SK-N-SH (cell line): ENCODE measurements at regions not wholly inside any gene's neighbourhood (a gene's known extent, or its start where the extent isn't known, plus 50 kb on each side); places are given as distances from the start of the nearest gene placed in this dataset.

Experiments used
- CTCF ChIA-PET: fragments of 300-600, 350-600 bp; formaldehyde crosslinking; extraction: SDS; loops from one replicate; lab custom pipeline; 2021; lab: Yijun Ruan, JAX
- POLR2A ChIA-PET: fragments of 350-600 bp; sonication (Branson Sonifier 250); formaldehyde crosslinking; extraction: SDS; loops from one replicate; lab custom pipeline; 2020; ENCODE audit warnings: antibody characterized with exemption, inconsistent platforms; lab: Yijun Ruan, JAX
- DNase-seq: peaks from one replicate; pipeline ENCODE4 v3.0.0; 2012
- H2AFZ ChIP-seq: fragments of 200-600 bp; sonication (generic); 2 replicates; pipeline ENCODE4 v1.8.1; 2016; ENCODE audit warnings: antibody characterized with exemption, mild to moderate bottlenecking, low read depth
- H3F3A ChIP-seq: fragments of 200-600 bp; sonication (generic); replicated peaks from 2 replicates; pipeline ENCODE3; 2016; ENCODE audit warnings: antibody characterized with exemption, mild to moderate bottlenecking; ENCODE audit not compliant: insufficient read depth
- H3K27ac ChIP-seq, 2 experiments: fragments of 200-500 bp in 1 of 2; fragments of 200-600 bp in 1 of 2; sonication (Bioruptor generic) in 1 of 2; sonication (generic), shearing (Covaris generic) in 1 of 2; 2 replicates each; pipeline versions ENCODE4 v1.5.1 to v1.6.1; 2014 to 2016; ENCODE audit warnings: low read depth in 2 of 2, inconsistent platforms in 1 of 2, low read length in 1 of 2, mild to moderate bottlenecking in 1 of 2, mixed read lengths in 1 of 2
- H3K27me3 ChIP-seq: fragments of 200-600 bp; sonication (generic), shearing (Covaris generic); 2 replicates; pipeline ENCODE4 v1.6.1; 2016; ENCODE audit warnings: mixed run types; ENCODE audit not compliant: insufficient read depth
- H3K36me3 ChIP-seq, 2 experiments: fragments of 200-500 bp in 1 of 2; fragments of 200-600 bp in 1 of 2; sonication (Bioruptor generic) in 1 of 2; sonication (generic) in 1 of 2; replicated peaks in 1 of 2; 2 replicates each; pipeline versions ENCODE3 to v1.5.1; 2014 to 2016; ENCODE audit warnings: low read length in 1 of 2, mild to moderate bottlenecking in 1 of 2; ENCODE audit not compliant: insufficient read depth in 2 of 2, control insufficient read depth in 1 of 2
- H3K4me1 ChIP-seq, 2 experiments: fragments of 200-500 bp in 1 of 2; fragments of 200-600 bp in 1 of 2; sonication (Bioruptor generic) in 1 of 2; sonication (generic), shearing (Covaris generic) in 1 of 2; 2 replicates each; pipeline versions ENCODE4 v1.5.1 to v1.6.1; 2014 to 2016; ENCODE audit warnings: low read depth in 1 of 2, low read length in 1 of 2, mixed run types in 1 of 2; ENCODE audit not compliant: insufficient read depth in 2 of 2, control insufficient read depth in 1 of 2
- H3K4me2 ChIP-seq: fragments of 200-600 bp; sonication (generic), shearing (Covaris generic); 2 replicates; pipeline ENCODE4 v1.6.1; 2017; ENCODE audit warnings: mixed run types
- H3K4me3 ChIP-seq, 2 experiments: fragments of 200-500 bp in 1 of 2; fragments of 200-600 bp in 1 of 2; sonication (Bioruptor generic) in 1 of 2; sonication (generic), shearing (Covaris generic) in 1 of 2; 2 replicates each; pipeline versions ENCODE4 v1.5.1 to v1.8.1; 2014 to 2016; ENCODE audit warnings: low read depth in 2 of 2, inconsistent platforms in 1 of 2, low read length in 1 of 2, mild to moderate bottlenecking in 1 of 2, mixed read lengths in 1 of 2, moderate library complexity in 1 of 2
- H3K79me2 ChIP-seq: fragments of 200-600 bp; sonication (generic); 2 replicates; pipeline ENCODE4 v1.8.1; 2017; ENCODE audit warnings: mild to moderate bottlenecking; ENCODE audit not compliant: insufficient read depth
- H3K9ac ChIP-seq: fragments of 200-600 bp; sonication (generic); 2 replicates; pipeline ENCODE4 v1.6.1; 2017; ENCODE audit warnings: mixed run types
- H3K9me2 ChIP-seq: fragments of 200-600 bp; sonication (generic); 2 replicates; pipeline ENCODE4 v1.6.1; 2017; ENCODE audit warnings: mixed run types
- H3K9me3 ChIP-seq: fragments of 200-600 bp; sonication (generic); 2 replicates; pipeline ENCODE4 v1.6.1; 2017; ENCODE audit warnings: mixed run types, mild to moderate bottlenecking, moderate library complexity
- H4K20me1 ChIP-seq: fragments of 200-600 bp; sonication (generic); 2 replicates; pipeline ENCODE4 v1.6.1; 2017; ENCODE audit warnings: mild to moderate bottlenecking, mixed run types; ENCODE audit not compliant: insufficient read depth
- CHD2 ChIP-seq: fragments of 150-350 bp; IDR thresholded peaks from 2 replicates; pipeline ENCODE4 v1.6.1; 2018; ENCODE audit warnings: low read length; ENCODE audit not compliant: partially characterized antibody
- EZH2phosphoT487 ChIP-seq: fragments of 200-600 bp; sonication (generic); IDR thresholded peaks from 2 replicates; pipeline ENCODE4 v1.6.1; 2017; ENCODE audit warnings: low read depth, mixed run types, mild to moderate bottlenecking, antibody characterized with exemption, moderate library complexity, borderline replicate concordance
- FOSL2 ChIP-seq: IDR thresholded peaks from 2 replicates; pipeline ENCODE4 v1.4.0; 2012; ENCODE audit warnings: low read depth, mild to moderate bottlenecking, moderate library complexity, borderline replicate concordance
- FOXM1 ChIP-seq: IDR thresholded peaks from 2 replicates; pipeline ENCODE4 v1.4.0; 2012; ENCODE audit warnings: low read depth, mild to moderate bottlenecking
- JUND ChIP-seq: IDR thresholded peaks from 2 replicates; pipeline ENCODE4 v1.4.0; 2012
- NFIC ChIP-seq: IDR thresholded peaks from 2 replicates; pipeline ENCODE4 v1.4.0; 2012; ENCODE audit warnings: borderline replicate concordance
- POLR2AphosphoS5 ChIP-seq: IDR thresholded peaks from 2 replicates; pipeline ENCODE4 v1.6.1; 2012; ENCODE audit warnings: low read depth, low read length
- RAD21 ChIP-seq: IDR thresholded peaks from 2 replicates; pipeline ENCODE4 v1.6.1; 2012; ENCODE audit warnings: mild to moderate bottlenecking, low read length
- USF2 ChIP-seq: fragments of 150-350 bp; IDR thresholded peaks from 2 replicates; pipeline ENCODE4 v1.6.1; 2017; ENCODE audit warnings: antibody characterized with exemption, low read length, low read depth, borderline replicate concordance
- YY1 ChIP-seq: IDR thresholded peaks from 2 replicates; pipeline ENCODE4 v1.4.0; 2012; ENCODE audit warnings: low read depth, mild to moderate bottlenecking
- WGBS: methylation state at CpG from one replicate; pipeline ENCODE4 v1.1.6; 2017; ENCODE audit warnings: low lambda C conversion rate; 5-methylcytosine and 5-hydroxymethylcytosine counted together
- TF ChIP-seq, protein P1 (sequence below): fragments of 200-600 bp; sonication (generic); IDR thresholded peaks from 2 replicates; pipeline ENCODE4 v1.6.1; 2017; ENCODE audit warnings: antibody characterized with exemption, mild to moderate bottlenecking, moderate library complexity
- TF ChIP-seq, protein P2 (sequence below): IDR thresholded peaks from 2 replicates; pipeline ENCODE4 v1.6.1; 2012; ENCODE audit warnings: mild to moderate bottlenecking, low read depth, low read length, moderate library complexity
- TF ChIP-seq, protein P3 (sequence below): IDR thresholded peaks from 2 replicates; pipeline ENCODE4 v1.4.0; 2012; ENCODE audit warnings: low read depth, borderline replicate concordance

DNA sequence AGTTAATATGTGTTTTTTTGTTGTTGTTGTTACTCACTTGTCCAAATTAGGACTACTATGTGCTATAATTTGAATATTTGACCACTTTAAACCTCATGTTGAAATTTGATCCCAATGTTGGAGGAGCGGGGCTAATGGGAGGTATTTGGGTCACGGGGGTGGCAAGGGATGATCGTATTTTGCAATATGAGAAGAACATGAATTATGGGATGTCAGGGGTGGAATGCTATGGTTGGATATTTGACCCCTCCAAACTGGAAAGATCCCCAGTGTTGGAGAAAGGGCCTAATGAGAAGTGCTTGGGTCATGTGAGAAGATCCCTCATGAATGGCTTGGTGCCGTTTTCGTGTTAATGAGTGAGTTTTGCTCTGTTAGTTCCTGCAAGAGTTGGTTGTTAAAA is 119.8 kb downstream of the NUDT12 start:
- Histone ChIP-seq H3K79me2 (no peaks in the 10 kb centered on the region), H3K4me2 (no peak overlapping the region), H3K4me1 (peaks cover 8 to 16% of the 10 kb centered on the region in 2 experiments; a peak in 3 of 4 replicates), H3K9me2 (no peaks in the 10 kb centered on the region), H3K9me3 (no peaks in the 10 kb centered on the region; the same call in 1 of the 2 replicates), H3K27ac (no peak overlapping the region), H3K4me3 (no peak overlapping the region), H3K27me3 (no peaks in the 10 kb centered on the region), H4K20me1 (no peaks in the 10 kb centered on the region), H3F3A (peaks cover 17% of the 10 kb centered on the region), H2AFZ (no peak overlapping the region), H3K9ac (no peak overlapping the region), H3K36me3 (no peaks in the 10 kb centered on the region)
- no peak for TF ChIP-seq YY1
- TF ChIP-seq NFIC: no peak
- no peak for TF ChIP-seq JUND
- no peak for TF ChIP-seq CHD2
- ChIA-PET POLR2A (no interaction called here), CTCF (no interaction called here)
- 84% methylated on average over 5 of the region's 5 CpGs for WGBS
- DNase-seq: no peak

DNA sequence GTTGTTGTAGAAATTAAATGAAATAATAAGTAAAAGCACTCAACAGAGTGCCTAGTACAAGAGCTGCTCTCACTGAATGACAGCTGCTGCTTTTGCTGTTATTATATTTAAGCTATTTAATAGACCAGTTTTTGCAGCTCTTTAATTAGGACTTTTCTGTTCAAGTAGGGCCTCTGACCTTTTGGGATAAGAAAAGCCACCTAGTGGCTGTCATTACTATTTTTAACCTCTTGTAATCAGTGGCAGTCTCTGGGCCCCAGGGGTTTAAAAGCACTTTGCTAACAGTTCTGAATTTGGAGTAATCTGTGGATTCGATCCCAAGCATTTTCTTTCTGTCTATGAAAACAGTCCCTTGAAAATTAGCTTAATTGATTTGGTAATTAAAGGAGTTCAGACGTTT is 121.1 kb downstream of the NUDT12 start:
- ChIA-PET POLR2A (no interaction called here), CTCF (interaction anchor here (0.9 to 1.6 kb wide), 3 partner anchors 14 to 83 kb away, joined by 3 to 6 read pairs (median 4); no protein-coding TSS in a partner anchor)
- no peak for DNase-seq
- H3K9ac ChIP-seq: no peak overlapping the region
- H3K27ac ChIP-seq: no peak overlapping the region
- peaks cover 17% of the 10 kb centered on the region for H3F3A ChIP-seq
- H3K9me3 ChIP-seq: no peaks in the 10 kb centered on the region; the same call in 1 of the 2 replicates
- no peak overlapping the region for H2AFZ ChIP-seq
- no peaks in the 10 kb centered on the region for H3K9me2 ChIP-seq
- WGBS: 58% methylated on average over 2 of the region's 2 CpGs
- H3K4me2 ChIP-seq: no peak overlapping the region
- H3K4me3 ChIP-seq: no peak overlapping the region
- H3K36me3 ChIP-seq: no peaks in the 10 kb centered on the region
- TF ChIP-seq, protein P1, sequence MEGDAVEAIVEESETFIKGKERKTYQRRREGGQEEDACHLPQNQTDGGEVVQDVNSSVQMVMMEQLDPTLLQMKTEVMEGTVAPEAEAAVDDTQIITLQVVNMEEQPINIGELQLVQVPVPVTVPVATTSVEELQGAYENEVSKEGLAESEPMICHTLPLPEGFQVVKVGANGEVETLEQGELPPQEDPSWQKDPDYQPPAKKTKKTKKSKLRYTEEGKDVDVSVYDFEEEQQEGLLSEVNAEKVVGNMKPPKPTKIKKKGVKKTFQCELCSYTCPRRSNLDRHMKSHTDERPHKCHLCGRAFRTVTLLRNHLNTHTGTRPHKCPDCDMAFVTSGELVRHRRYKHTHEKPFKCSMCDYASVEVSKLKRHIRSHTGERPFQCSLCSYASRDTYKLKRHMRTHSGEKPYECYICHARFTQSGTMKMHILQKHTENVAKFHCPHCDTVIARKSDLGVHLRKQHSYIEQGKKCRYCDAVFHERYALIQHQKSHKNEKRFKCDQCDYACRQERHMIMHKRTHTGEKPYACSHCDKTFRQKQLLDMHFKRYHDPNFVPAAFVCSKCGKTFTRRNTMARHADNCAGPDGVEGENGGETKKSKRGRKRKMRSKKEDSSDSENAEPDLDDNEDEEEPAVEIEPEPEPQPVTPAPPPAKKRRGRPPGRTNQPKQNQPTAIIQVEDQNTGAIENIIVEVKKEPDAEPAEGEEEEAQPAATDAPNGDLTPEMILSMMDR: peak; percentile 37
- TF ChIP-seq FOSL2 (no peak), EZH2phosphoT487 (no peak), USF2 (no peak)
- no peaks in the 10 kb centered on the region for H3K27me3 ChIP-seq
- peaks cover 8 to 9% of the 10 kb centered on the region in 2 experiments; a peak in 3 of 4 replicates for H3K4me1 ChIP-seq
- no peaks in the 10 kb centered on the region for H4K20me1 ChIP-seq
- no peaks in the 10 kb centered on the region for H3K79me2 ChIP-seq

DNA sequence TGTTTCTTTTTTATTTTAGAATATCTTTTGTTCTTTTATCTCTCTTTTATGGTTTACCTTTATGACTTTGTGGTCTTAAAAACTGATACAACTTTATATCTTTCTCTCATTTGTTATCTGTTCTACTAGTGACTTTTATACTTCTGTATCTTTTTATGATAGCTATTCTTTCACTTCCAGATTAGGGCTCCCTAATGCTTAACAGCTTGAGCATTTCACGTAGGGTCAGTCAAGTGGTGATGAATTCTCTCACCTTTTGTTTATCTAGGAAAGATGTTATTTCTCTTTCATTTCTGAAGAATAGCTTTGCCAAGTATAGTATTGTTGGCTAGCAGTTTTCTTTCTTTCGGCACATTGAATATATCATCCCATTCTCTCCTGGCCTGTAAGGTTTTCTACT is 123.6 kb downstream of the NUDT12 start:
- no peaks in the 10 kb centered on the region for H3K36me3 ChIP-seq
- no peaks in the 10 kb centered on the region for H3K9me2 ChIP-seq
- 91% methylated on average over 2 of the region's 2 CpGs for WGBS
- H3K79me2 ChIP-seq: no peaks in the 10 kb centered on the region
- no peak for DNase-seq
- H3K27ac ChIP-seq: no peak overlapping the region
- POLR2A ChIA-PET: no interaction called here
- H3K4me2 ChIP-seq: no peak overlapping the region
- CTCF ChIA-PET: interaction anchor here (0.6 to 1.4 kb wide), 2 partner anchors 8 to 160 kb away, joined by 3 read pairs; no protein-coding TSS in a partner anchor
- no peaks in the 10 kb centered on the region; the same call in 1 of the 2 replicates for H3K9me3 ChIP-seq
- H4K20me1 ChIP-seq: no peaks in the 10 kb centered on the region
- H3K27me3 ChIP-seq: no peaks in the 10 kb centered on the region
- H3K9ac ChIP-seq: no peak overlapping the region
- peaks cover 8% of the 10 kb centered on the region for H3F3A ChIP-seq
- H3K4me1 ChIP-seq: peaks cover 2% of the 10 kb centered on the region in 2 experiments; a peak in 3 of 4 replicates
- no peak overlapping the region for H2AFZ ChIP-seq
- H3K4me3 ChIP-seq: no peak overlapping the region
- TF ChIP-seq YY1: no peak
- TF ChIP-seq, protein P2, sequence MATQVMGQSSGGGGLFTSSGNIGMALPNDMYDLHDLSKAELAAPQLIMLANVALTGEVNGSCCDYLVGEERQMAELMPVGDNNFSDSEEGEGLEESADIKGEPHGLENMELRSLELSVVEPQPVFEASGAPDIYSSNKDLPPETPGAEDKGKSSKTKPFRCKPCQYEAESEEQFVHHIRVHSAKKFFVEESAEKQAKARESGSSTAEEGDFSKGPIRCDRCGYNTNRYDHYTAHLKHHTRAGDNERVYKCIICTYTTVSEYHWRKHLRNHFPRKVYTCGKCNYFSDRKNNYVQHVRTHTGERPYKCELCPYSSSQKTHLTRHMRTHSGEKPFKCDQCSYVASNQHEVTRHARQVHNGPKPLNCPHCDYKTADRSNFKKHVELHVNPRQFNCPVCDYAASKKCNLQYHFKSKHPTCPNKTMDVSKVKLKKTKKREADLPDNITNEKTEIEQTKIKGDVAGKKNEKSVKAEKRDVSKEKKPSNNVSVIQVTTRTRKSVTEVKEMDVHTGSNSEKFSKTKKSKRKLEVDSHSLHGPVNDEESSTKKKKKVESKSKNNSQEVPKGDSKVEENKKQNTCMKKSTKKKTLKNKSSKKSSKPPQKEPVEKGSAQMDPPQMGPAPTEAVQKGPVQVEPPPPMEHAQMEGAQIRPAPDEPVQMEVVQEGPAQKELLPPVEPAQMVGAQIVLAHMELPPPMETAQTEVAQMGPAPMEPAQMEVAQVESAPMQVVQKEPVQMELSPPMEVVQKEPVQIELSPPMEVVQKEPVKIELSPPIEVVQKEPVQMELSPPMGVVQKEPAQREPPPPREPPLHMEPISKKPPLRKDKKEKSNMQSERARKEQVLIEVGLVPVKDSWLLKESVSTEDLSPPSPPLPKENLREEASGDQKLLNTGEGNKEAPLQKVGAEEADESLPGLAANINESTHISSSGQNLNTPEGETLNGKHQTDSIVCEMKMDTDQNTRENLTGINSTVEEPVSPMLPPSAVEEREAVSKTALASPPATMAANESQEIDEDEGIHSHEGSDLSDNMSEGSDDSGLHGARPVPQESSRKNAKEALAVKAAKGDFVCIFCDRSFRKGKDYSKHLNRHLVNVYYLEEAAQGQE: no peak
- no peak for TF ChIP-seq POLR2AphosphoS5
- TF ChIP-seq CHD2: no peak
- TF ChIP-seq FOXM1: no peak
- TF ChIP-seq RAD21: no peak
- TF ChIP-seq, protein P3, sequence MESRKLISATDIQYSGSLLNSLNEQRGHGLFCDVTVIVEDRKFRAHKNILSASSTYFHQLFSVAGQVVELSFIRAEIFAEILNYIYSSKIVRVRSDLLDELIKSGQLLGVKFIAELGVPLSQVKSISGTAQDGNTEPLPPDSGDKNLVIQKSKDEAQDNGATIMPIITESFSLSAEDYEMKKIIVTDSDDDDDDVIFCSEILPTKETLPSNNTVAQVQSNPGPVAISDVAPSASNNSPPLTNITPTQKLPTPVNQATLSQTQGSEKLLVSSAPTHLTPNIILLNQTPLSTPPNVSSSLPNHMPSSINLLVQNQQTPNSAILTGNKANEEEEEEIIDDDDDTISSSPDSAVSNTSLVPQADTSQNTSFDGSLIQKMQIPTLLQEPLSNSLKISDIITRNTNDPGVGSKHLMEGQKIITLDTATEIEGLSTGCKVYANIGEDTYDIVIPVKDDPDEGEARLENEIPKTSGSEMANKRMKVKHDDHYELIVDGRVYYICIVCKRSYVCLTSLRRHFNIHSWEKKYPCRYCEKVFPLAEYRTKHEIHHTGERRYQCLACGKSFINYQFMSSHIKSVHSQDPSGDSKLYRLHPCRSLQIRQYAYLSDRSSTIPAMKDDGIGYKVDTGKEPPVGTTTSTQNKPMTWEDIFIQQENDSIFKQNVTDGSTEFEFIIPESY: no peak
